ENCODE measurements at regions not wholly inside any gene's neighbourhood (a gene's known extent, or its start where the extent isn't known, plus 50 kb on each side); places are given as distances from the start of the nearest gene placed in this dataset.

DNA sequence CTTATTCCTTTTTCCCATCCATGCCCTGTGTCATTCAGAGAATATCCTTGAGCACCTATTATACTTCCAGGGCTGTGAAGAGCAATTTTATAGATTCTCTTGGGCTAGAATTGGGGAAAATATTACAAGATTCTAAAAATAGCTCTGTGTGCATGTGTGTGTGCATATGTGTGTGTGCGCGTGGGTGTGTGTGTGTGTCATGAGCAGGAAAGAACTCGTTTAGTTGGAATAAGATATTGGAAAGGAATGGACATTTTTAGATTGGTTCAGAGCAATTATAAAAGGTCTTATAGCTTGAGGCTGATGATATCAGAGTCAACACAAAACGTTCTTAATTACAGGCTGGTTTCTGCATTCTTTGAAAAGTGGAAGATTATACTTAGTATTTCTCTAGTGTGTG, 212.1 kb upstream of the COPS8 start:
- H3K27ac ChIP-seq, result no peak overlapping the region
- no peak for TF ChIP-seq EP300 (IDR thresholded peaks at IDR 0.05)
- no peak for TF ChIP-seq POLR2A (IDR thresholded peaks at IDR 0.05)
- TF ChIP-seq, protein P1, sequence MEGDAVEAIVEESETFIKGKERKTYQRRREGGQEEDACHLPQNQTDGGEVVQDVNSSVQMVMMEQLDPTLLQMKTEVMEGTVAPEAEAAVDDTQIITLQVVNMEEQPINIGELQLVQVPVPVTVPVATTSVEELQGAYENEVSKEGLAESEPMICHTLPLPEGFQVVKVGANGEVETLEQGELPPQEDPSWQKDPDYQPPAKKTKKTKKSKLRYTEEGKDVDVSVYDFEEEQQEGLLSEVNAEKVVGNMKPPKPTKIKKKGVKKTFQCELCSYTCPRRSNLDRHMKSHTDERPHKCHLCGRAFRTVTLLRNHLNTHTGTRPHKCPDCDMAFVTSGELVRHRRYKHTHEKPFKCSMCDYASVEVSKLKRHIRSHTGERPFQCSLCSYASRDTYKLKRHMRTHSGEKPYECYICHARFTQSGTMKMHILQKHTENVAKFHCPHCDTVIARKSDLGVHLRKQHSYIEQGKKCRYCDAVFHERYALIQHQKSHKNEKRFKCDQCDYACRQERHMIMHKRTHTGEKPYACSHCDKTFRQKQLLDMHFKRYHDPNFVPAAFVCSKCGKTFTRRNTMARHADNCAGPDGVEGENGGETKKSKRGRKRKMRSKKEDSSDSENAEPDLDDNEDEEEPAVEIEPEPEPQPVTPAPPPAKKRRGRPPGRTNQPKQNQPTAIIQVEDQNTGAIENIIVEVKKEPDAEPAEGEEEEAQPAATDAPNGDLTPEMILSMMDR (IDR thresholded peaks at IDR 0.05), result no peak
- WGBS, 3 donors, result 37 to 48% (median 46%) methylated on average over 4 of the region's 4 CpGs
- no peaks in the 10 kb centered on the region for H3K27me3 ChIP-seq
- H3K4me1 ChIP-seq (ENCODE audit: insufficient read depth), result no peaks in the 10 kb centered on the region
- no peaks in the 10 kb centered on the region for H3K9me3 ChIP-seq
- H3K4me3 ChIP-seq, result no peak overlapping the region
- intact Hi-C loops (cut with DNase I), result no loop called here
- DNase-seq, result no peak
- H3K36me3 ChIP-seq, result no peaks in the 10 kb centered on the region

DNA sequence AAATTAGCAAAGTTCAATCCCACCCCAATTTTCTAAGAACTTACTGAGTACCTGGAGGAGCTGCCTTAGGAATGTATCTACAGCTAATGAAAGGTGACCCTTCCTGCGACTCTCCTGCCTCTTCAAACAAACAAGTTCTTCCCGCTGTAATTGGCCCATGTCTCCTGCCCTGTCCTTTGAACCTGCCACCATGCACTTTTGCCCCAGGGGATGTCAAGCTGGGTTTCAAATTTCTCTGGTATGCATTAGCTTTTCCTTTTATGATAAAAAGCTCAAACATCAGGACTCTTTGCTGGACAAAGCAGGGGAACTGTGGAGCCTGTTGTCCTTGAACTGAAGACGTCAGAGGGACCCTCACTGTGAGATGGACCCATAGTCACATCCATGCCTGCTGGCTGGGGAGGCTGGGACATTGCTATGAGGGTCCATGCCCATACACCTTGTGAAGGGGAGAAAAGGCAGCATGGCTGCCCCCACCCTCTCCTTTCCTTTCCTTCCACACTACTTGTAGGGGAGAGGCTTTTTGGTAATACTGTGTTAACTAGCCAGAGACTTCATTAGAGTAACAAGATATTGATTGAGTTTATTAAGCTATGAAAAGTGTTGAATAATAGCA, 210.7 kb upstream of the COPS8 start:
- no peak overlapping the region for H3K27ac ChIP-seq
- H3K4me1 ChIP-seq (ENCODE audit: insufficient read depth), result no peaks in the 10 kb centered on the region
- DNase-seq, result no peak
- H3K27me3 ChIP-seq, result no peaks in the 10 kb centered on the region
- no peaks in the 10 kb centered on the region for H3K36me3 ChIP-seq
- intact Hi-C loops (cut with DNase I), result no loop called here
- no peak overlapping the region for H3K4me3 ChIP-seq
- H3K9me3 ChIP-seq, result no peaks in the 10 kb centered on the region
- WGBS, 3 donors, result 72 to 82% (median 72%) methylated on average over 3 of the region's 3 CpGs
- TF ChIP-seq, protein P1 (IDR thresholded peaks at IDR 0.05), result no peak
- TF ChIP-seq EP300 (IDR thresholded peaks at IDR 0.05), result no peak
- no peak for TF ChIP-seq POLR2A (IDR thresholded peaks at IDR 0.05)

DNA sequence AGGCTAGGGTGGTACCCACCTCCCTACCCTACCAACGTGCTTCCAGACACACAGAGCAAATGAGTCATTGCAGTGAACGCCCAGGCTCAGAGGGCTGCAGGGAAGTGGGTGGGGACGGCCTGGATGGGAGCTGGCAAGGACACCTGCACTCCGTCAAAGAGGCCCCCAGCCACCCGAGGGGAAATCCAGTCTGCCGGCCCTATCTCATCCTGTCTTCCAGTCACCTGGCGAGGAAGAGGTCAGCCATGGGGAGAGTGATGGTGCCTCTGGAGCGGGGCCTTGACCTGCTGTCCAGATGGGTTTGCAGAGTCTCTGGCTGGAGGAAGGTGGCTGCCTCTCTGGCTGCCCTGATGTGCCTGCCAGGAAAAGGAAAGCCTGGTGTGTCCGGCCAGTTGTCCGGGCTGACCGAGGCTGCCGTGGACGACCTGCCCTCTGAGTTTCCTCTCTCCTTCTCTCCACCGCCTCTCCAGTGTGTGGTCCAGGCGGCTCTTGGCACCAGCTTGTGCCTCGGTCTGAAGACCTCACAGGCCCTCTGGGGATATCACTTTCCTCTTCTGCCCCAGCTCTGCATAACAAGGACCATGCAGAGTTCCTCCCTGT, 209.7 kb upstream of the COPS8 start:
- peak in 1 of 5 donors; percentile 34 for DNase-seq

DNA sequence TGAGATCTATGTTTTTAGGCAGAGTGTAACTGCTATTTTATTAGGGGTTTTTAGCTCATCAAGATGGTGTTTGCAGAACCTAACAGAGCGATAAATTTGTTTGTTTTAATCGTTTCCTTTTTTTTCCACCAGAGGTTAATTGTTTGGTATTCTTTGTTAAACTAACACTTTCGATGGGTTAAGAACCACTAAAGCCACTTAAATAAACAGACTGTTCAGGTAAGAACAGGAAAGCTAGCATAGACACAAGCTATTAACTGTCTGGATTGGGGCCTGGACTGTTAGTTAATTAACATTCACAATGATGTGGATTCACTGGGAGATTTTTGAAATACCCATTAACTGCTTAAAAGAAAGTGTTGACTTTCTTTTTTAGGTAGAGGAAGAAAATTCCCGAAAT, 209.0 kb upstream of the COPS8 start:
- no peak for DNase-seq
- no peaks in the 10 kb centered on the region for H3K4me1 ChIP-seq (ENCODE audit: insufficient read depth)
- TF ChIP-seq EP300 (IDR thresholded peaks at IDR 0.05) (no peak), POLR2A (IDR thresholded peaks at IDR 0.05) (no peak)
- TF ChIP-seq, protein P1 (IDR thresholded peaks at IDR 0.05), result no peak
- H3K9me3 ChIP-seq, result no peaks in the 10 kb centered on the region
- H3K36me3 ChIP-seq, result no peaks in the 10 kb centered on the region
- no peak overlapping the region for H3K27ac ChIP-seq
- no peak overlapping the region for H3K4me3 ChIP-seq
- 89 to 93% (median 89%) methylated on average over 4 of the region's 4 CpGs for WGBS, 3 donors
- intact Hi-C loops (cut with DNase I), result no loop called here
- H3K27me3 ChIP-seq, result no peaks in the 10 kb centered on the region

More for the DNA sequence above, 209.7 kb upstream of the COPS8 start:
- Histone ChIP-seq H3K27me3 (no peaks in the 10 kb centered on the region), H3K27ac (no peak overlapping the region), H3K4me3 (no peak overlapping the region), H3K36me3 (no peaks in the 10 kb centered on the region), H3K4me1 (ENCODE audit: insufficient read depth) (no peaks in the 10 kb centered on the region), H3K9me3 (no peaks in the 10 kb centered on the region)
- WGBS, 3 donors, result 59 to 70% (median 66%) methylated on average over 16 of the region's 16 CpGs
- TF ChIP-seq, protein P1 (IDR thresholded peaks at IDR 0.05), result no peak
- TF ChIP-seq POLR2A (IDR thresholded peaks at IDR 0.05) (no peak), EP300 (IDR thresholded peaks at IDR 0.05) (no peak)
- intact Hi-C loops (cut with DNase I), result no loop called here

Data from ovary (tissue), 7 donors.